Transverse colon (tissue), 4 donors: ENCODE measurements at regions not wholly inside any gene's neighbourhood (a gene's known extent, or its start where the extent isn't known, plus 50 kb on each side); places are given as distances from the start of the nearest gene placed in this dataset.

Experiments used
- DNase-seq: peaks from one replicate; pipeline ENCODE4 v3.0.0-alpha.2; 2019
- H3K27ac ChIP-seq, 4 donors: fragments of 200-600 bp; sonication (generic); 2 replicates each; pipeline ENCODE4 v1.5.1; 2016 to 2018; ENCODE audit warnings: inconsistent platforms in 4 of 4
- H3K27me3 ChIP-seq: fragments of 200-600 bp; sonication (generic); 2 replicates; pipeline ENCODE4 v1.5.1; 2017; ENCODE audit warnings: inconsistent platforms
- H3K36me3 ChIP-seq, 4 donors: fragments of 200-600 bp; sonication (generic); 2 replicates each; pipeline ENCODE4 v1.5.1; 2017 to 2019; ENCODE audit warnings: inconsistent platforms in 4 of 4
- H3K4me1 ChIP-seq, 4 donors: fragments of 200-600 bp; sonication (generic); 2 replicates each; pipeline ENCODE4 v1.5.1; 2017 to 2020; ENCODE audit warnings: inconsistent platforms in 4 of 4
- H3K4me3 ChIP-seq, 4 donors: fragments of 200-600 bp; sonication (generic); 1 replicate in 1 of 4; 2 replicates in 3 of 4; pipeline versions ENCODE4 v1.5.1 to v1.6.1; 2017 to 2019; ENCODE audit warnings: inconsistent platforms in 4 of 4
- H3K9me3 ChIP-seq, 2 donors: fragments of 200-600 bp; sonication (generic); 2 replicates each; pipeline ENCODE4 v1.5.1; 2017 to 2019; ENCODE audit warnings: inconsistent platforms in 2 of 2
- EP300 ChIP-seq: sonication (generic); formaldehyde crosslinking; IDR thresholded peaks from one replicate; pipeline ENCODE4 v1.6.1; 2017; ENCODE audit warnings: antibody characterized with exemption, low read depth
- POLR2A ChIP-seq: fragments of 450-650 bp; IDR thresholded peaks from one replicate; pipeline ENCODE4 v1.6.1; 2016; ENCODE audit warnings: antibody characterized with exemption, mild to moderate bottlenecking, moderate library complexity
- POLR2AphosphoS5 ChIP-seq, 3 donors: sonication (generic); formaldehyde crosslinking; IDR thresholded peaks; one replicate each; pipeline ENCODE4 v1.6.1; 2016; ENCODE audit warnings: antibody characterized with exemption in 3 of 3
- WGBS, 2 donors: methylation state at CpG; one replicate each; pipeline ENCODE4 v1.1.5; 2018; ENCODE audit warnings: low coverage in 1 of 2; 5-methylcytosine and 5-hydroxymethylcytosine counted together
- in situ Hi-C, 4 donors: fragments of 200-750 bp; cut with MboI; loops; one replicate each; pipeline versions ENCODE4 v1.15.0 to v1.15.1; 2017; ENCODE audit warnings: low sequenced_read_pairs in 3 of 4, low pct_ligation_motif_present in 1 of 4, low pct_unique_long_range_greater_than_20kb in 1 of 4
- intact Hi-C: fragments of 100-400 bp; cut with DNase I; formaldehyde crosslinking; loops from one replicate; pipeline ENCODE4 v1.15.1; 2023; ENCODE audit warnings: low total_unique reads
- TF ChIP-seq, protein P1 (sequence below), 5 experiments: fragments of 200-600 bp in 3 of 5; fragments of 450-650 bp in 2 of 5; sonication (generic) in 3 of 5; IDR thresholded peaks; 1 replicate in 2 of 5; 2 replicates in 3 of 5; pipeline ENCODE4 v1.5.1; 2016 to 2017; ENCODE audit warnings: antibody characterized with exemption in 5 of 5, inconsistent platforms in 3 of 5, mild to moderate bottlenecking in 2 of 5, moderate library complexity in 1 of 5

- intact Hi-C loops (no loop called here), in situ Hi-C loops (no loop called here)
- Histone ChIP-seq H3K4me1 (no peaks in the 10 kb centered on the region), H3K36me3 (no peaks in the 10 kb centered on the region), H3K9me3 (no peaks in the 10 kb centered on the region), H3K27ac (peak overlapping the region in 2 of 4 donors; percentile 15 to 37), H3K27me3 (peaks cover 17% of the 10 kb centered on the region), H3K4me3 (no peak overlapping the region)
- 66 to 79% methylated on average over 4 to 15 of the region's 15 CpGs for WGBS, 2 donors
- TF ChIP-seq POLR2AphosphoS5 (IDR thresholded peaks at IDR 0.05) = no peak
- TF ChIP-seq, protein P1, sequence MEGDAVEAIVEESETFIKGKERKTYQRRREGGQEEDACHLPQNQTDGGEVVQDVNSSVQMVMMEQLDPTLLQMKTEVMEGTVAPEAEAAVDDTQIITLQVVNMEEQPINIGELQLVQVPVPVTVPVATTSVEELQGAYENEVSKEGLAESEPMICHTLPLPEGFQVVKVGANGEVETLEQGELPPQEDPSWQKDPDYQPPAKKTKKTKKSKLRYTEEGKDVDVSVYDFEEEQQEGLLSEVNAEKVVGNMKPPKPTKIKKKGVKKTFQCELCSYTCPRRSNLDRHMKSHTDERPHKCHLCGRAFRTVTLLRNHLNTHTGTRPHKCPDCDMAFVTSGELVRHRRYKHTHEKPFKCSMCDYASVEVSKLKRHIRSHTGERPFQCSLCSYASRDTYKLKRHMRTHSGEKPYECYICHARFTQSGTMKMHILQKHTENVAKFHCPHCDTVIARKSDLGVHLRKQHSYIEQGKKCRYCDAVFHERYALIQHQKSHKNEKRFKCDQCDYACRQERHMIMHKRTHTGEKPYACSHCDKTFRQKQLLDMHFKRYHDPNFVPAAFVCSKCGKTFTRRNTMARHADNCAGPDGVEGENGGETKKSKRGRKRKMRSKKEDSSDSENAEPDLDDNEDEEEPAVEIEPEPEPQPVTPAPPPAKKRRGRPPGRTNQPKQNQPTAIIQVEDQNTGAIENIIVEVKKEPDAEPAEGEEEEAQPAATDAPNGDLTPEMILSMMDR (IDR thresholded peaks at IDR 0.05) = no peak
- no peak for TF ChIP-seq POLR2A
- TF ChIP-seq EP300 = no peak
- DNase-seq = no peak
These were observed 118.6 kb upstream of the ZNF536 start for GRCh38 chr19:30253581-30253996.

- DNase-seq = no peak
- Histone ChIP-seq H3K27me3 (peaks cover 17% of the 10 kb centered on the region), H3K36me3 (no peaks in the 10 kb centered on the region), H3K4me3 (no peak overlapping the region), H3K27ac (peak overlapping the region in 2 of 4 donors; percentile 15 to 37), H3K4me1 (no peaks in the 10 kb centered on the region), H3K9me3 (no peaks in the 10 kb centered on the region)
- intact Hi-C loops (no loop called here), in situ Hi-C loops (no loop called here)
- WGBS, 2 donors = 74 to 87% methylated on average over 4 to 5 of the region's 5 CpGs
- TF ChIP-seq, protein P1 (IDR thresholded peaks at IDR 0.05) = no peak
- TF ChIP-seq POLR2AphosphoS5 (IDR thresholded peaks at IDR 0.05) (no peak), POLR2A (no peak), EP300 (no peak)
These were observed 118.0 kb upstream of the ZNF536 start for GRCh38 chr19:30254158-30254557.

- Histone ChIP-seq H3K27me3 (peaks cover 20% of the 10 kb centered on the region), H3K36me3 (no peaks in the 10 kb centered on the region), H3K4me3 (no peak overlapping the region), H3K9me3 (no peaks in the 10 kb centered on the region), H3K27ac (peak overlapping the region in 1 of 4 donors; percentile 36), H3K4me1 (no peaks in the 10 kb centered on the region)
- intact Hi-C loops = no loop called here
- 67 to 77% methylated on average over 5 of the region's 5 CpGs for whole genome bisulfite sequencing, 2 donors
- no peak for DNase-seq
- in situ Hi-C loops = no loop called here
- TF ChIP-seq EP300 = no peak
- TF ChIP-seq, protein P1 (IDR thresholded peaks at IDR 0.05) = no peak
- no peak for TF ChIP-seq POLR2A
- TF ChIP-seq POLR2AphosphoS5 (IDR thresholded peaks at IDR 0.05) = no peak
These were observed 117.4 kb upstream of the ZNF536 start for GRCh38 chr19:30254789-30255188.

DNA sequence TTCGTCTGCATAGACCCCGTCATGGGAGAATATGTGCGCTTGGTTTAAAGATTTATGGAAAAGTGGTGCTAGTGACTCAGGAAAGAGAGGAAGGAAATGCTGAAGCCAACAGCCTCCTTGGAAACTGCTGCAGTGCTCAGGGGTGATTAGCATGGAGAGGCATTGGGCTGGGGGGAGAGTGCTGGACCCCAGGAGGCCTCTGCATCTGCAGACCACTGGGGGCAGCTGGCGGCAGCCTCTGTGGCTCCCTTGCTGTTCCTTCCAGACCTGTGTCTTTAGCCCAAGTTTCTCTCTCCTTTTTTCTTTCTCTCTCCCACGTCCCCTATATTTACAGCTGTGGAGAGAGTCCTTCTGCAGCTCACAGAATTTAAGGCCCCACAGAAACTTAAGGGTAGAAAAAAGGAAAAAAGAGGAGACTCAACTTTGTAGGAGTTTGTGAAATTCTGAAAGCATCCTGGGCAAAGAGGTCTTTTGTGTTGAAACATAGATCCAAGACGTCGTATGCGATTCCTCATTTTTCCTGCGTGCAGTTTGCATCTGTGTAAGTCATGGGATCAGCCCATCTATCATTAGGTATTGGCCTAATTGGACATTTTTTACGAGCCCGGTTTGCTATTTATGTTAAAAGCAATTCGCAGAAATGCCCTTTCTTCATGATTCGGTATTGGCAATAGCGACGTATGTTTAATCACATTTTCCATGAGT is 116.2 kb upstream of the ZNF536 start:
- no peaks in the 10 kb centered on the region for H3K36me3 ChIP-seq
- peak overlapping the region in 2 of 4 donors; percentile 2 to 36 for H3K27ac ChIP-seq
- no peak overlapping the region for H3K4me3 ChIP-seq
- no peaks in the 10 kb centered on the region for H3K9me3 ChIP-seq
- H3K4me1 ChIP-seq = no peaks in the 10 kb centered on the region
- WGBS, 2 donors = 46 to 55% methylated on average over 14 to 15 of the region's 15 CpGs
- in situ Hi-C loops = no loop called here
- DNase-seq = no peak
- intact Hi-C loops = no loop called here
- H3K27me3 ChIP-seq = peaks cover 20% of the 10 kb centered on the region
- TF ChIP-seq, protein P1 (IDR thresholded peaks at IDR 0.05) = no peak
- TF ChIP-seq POLR2AphosphoS5 (IDR thresholded peaks at IDR 0.05) (no peak), POLR2A (no peak), EP300 (no peak)
